NCI-H2227 (cell line): ENCODE measurements at regions not wholly inside any gene's neighbourhood (a gene's known extent, or its start where the extent isn't known, plus 50 kb on each side); places are given as distances from the start of the nearest gene placed in this dataset.

ENCODE experiments used
- DNase-seq: peaks from one replicate; lab custom pipeline; 2025; ENCODE audit not compliant: unreplicated experiment; lab: John Stamatoyannopoulos, UW

DNA sequence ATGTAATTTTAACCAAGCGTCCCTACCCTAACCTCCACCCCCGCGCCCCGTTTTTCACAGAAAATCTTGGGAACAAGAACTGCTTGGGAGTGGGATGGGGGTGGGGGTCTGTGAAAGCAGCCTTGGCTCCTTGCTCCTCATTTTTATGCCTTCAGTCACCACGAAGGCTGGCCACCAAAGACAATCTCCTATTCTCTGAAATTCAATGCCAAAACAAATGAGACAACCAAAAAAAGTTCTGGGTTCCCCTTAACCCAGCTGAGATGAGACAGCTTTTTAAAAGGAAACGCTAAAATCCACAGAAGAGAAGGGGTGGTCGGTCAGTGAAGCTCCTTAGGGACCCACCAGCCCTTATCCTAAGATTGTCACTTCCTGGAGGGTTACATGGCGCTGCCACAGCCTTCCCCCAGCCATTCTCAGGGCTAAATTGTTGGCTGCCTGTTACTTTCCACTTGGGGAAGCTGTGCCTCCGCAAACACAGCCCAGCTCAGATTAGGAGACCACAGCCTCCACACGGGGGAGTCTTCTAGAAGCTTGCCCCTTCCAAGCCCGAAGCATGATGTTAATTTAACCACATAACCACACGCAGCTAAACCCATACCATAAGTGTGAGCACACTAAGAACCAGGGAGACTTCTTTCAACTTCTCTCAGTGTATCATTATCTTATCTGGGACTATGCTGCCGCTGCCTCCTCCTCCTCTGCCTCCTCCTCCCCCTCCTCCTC is 136.3 kb downstream of the FOXD1 start:
- no peak for DNase-seq

DNA sequence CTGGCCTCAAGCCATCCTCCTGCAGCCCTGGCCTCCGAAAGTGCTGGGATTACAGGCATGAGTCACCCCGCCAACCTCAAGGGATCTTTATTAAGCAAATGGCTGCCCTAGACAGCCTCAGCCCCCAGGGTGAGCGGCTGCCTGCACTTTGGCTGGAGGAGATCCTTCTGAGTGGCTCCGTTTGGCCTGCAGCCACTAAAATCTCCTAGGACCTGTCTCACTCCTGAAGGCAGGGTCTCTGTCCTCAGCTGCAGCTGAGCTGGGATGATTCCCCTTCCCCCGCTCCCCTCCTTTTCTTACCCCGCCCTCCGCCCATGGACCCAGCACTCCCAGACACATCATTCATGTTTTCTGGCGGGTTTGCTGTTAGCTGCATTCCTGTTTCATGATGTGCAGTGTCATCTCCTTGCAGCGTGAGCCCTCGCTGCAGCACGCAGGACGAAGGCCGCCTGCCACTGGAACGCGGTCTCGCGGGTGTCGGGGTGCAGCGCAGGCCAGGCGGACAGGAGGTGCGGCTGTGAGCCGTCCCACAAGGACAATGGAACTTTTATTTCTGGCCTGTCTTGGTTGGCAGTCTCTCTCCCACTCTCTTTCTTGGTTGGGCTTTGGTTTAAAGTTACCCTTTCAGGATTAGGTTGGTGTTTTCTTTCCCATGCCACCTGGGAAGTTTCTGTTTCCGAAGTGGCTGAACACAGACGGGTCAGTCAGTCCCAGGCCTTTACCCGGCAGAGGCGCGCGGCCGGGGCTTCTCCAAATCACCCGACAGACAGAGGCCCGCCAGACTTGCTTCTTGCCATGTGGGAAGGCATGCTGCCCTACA is 137.1 kb downstream of the FOXD1 start:
- DNase-seq = no peak

DNA sequence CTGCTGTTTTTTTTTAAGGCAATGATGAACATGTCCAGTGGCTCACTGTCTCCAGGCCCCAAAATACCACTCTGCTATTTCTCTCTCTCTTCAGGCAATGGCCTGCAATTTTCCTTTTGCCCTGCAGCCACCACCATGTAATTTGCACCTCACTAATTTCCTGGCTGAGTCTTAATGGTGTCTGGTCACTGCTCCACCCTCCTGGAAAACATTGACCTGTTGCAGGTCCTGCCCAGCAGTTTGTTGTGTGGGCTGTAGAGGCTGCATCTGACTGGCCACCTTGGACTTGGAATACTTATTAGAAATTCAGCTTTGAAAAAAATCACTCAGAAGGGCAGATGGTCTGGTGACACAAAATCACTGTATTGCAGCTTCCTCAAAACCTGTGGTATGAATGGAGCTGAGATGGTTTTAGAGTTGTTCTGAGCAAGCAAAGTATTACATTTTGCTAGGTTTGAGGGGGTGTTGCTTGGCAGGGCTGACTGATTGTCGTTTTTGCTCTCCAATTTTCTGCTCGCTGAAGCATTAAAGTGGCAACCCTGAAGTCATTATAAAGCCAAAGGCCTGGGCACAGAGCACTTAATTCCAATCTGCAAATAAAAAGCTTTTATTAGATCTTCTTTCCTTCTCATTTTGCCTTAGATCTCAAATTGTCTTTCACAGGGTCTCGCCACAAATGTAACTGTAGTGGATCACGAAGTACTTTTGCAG is 134.8 kb downstream of the TMEM174 start:
- DNase-seq = no peak

DNA sequence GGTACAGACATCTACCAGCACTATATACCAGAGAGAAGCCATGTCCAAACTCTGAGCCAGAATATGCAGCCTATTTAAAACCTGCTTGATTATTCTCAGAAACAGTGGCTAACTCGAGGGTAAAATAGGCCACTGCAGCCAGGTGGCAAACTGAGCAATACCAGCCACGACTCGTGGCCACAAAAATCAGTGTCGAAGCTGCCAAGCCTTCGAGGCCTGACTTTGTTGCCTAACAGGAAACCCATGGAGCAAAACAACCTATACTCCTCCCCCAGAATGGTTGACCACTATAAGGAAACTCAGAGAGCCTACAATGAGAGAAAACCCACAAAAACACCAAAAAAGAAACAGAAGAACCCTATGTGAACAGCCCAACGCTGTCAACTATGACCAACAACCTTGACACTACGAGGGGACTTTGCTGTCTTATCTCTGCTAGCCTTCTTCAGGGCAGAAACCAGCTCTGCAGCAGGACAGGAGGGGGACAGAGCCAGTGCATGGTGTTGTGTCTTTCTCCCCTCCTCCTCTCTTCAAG is 133.8 kb downstream of the TMEM174 start:
- DNase-seq = no peak

DNA sequence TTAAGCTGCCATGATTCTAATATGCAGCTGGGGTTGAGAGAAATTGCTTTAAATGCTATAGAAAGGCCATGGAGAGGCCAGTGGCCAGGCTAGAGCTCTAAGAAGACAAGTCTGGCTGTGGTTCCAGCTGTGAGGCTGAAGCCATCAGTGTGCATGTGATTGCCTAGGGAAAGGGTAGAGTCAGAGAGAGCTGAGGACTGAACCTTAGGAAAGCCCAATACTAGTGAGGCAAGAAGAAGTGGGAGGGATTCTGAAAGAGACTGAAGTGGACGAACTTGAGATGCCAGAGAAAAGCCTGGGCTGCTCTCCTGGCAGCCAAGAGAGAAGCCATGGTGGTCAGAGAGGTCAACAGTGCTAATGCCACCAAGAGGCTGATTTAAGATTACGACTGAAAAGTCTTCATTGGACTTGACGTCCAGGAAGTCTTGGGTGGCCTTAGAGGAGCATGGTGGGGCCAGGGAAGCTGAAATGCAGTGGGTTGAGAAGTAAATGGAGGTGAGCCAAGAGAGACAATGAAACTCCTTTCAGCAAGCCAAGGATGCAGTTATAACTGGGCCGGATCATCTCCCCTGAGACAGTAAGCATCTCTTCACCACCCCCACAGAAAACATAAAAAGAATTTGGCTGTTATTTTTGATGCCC is 133.2 kb downstream of the TMEM174 start:
- DNase-seq = no peak

DNA sequence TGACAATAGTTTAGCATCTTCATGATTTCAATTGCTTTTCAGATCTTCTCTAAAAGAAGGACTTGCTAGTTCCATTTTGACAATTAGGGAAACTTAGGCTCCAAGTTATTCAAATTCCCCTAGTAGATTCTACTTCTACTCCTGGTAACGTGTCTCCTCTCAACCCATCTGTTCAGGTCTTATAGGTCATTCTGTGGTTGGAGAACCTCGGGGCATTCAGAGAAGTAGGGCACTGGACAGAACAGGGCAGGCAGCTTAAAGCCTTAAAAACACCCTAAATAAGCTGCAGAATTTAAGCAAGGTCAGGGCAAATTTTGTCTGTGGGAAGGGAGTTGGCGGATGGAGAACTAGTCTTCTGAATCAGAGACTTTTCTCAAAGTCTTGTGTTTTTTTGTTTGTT is 132.4 kb downstream of the TMEM174 start:
- no peak for DNase-seq

DNA sequence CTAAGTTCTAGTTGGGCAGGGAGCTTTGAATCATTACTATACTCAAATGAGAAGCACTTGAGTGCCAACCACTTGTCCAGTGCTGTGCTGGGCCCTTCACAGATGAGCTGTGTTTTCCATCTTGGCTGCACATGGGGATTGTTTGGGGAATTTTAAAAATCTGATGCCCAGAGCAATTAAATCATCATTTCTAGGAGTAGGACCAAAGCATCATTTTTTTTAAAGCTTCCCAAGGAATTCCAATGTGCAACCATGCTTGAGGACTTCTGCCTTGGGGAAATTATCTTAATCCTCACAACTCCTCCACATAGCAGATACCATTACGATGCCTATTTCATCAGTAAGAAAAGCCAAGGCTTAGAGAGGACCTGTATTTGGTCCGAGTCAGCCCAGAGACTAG is 131.4 kb downstream of the TMEM174 start:
- no peak for DNase-seq

DNA sequence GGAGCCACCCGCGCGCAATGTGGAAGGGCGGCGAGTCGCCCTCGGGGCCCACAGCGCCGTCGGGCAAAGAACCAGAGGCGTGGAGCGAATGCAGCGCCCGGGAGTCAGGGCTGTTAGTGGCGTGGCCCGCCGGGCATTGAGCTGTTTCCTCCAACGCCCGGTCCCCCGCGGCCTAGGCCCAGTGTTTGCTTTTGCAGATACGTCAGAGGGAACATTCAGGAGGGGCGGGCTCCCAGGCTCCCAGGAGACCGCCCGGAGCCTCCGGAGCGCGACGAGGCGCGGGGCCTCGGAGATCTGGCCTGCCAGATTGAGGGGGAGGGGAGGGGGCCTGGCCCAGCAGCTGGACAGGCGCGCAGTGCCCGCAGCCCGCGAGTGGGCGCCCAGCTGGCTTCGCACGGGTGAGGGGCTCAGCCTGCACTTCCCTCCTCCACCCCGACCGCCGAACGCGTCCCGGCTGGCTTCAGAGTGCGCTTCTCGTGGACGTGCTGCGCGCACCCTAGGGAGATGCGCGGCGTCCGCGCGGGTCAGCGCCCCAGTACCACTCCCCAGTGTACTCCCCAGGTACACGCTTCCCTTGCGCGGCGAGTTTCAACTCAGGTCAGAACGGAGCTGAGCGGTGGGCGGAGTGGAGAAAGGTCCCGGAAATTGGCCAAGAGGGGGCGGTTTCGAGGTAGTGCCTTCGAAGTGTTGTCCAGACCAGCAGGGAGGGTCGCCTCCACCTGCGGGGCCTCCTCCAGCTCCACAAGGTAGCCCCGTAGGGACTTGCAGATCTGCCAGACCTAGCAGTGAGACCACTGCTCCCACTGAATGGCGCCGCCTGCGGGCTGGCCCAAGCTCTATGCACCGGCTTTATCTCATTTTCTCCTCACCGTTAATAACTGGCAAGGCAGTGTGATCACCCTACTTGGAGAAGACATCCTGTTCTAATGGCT is 130.4 kb downstream of the TMEM174 start:
- no peak for DNase-seq

DNA sequence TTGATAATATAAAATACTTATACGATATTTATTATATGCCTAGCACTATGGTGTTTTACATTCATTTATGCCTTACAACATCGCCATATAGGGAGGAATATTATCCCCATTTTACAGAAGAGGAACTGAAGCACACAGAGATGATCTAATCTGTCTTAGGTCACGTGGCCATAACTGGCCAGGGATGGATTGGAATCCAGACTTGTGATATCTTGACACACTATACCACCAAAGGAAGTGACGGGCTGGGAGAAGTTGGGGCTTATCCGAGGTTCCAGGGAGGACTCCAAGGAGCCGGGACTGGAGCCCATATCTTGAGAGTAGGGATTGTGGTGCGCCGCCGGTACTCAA is 129.8 kb downstream of the TMEM174 start:
- no peak for DNase-seq

DNA sequence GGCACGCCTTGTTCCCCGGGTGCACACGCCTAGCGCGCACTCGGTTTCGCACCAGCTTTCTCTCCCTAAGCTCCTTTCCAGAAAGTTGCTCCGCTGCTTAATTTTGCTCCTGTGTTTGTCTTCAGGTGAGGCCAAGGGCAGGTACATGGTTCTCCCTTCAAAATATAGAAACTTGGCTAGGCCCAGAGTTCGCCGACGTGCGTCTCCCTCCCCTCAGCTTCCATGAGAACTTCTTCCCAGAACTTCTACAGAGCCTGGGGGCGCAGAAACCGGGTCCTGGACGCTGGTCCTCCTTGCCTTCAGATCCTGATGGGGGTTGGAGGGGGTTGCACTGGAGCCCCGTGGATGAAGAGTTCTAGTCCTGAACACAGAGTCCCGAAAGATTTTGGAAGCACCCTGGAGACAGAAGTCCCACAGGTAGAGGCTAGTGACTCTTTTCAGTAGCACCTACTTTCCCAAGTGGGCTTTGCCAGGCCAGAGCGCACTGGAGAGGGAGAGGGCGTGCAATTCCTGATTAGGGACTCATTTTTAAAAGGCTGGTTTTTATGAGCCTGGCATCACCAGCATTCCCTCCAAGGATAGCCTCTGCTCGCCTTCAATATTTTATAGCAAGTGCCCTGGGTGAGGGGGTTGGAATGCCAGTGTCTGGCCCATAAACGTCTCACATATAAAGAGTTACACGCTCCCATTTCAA is 128.4 kb downstream of the TMEM174 start:
- no peak for DNase-seq

DNA sequence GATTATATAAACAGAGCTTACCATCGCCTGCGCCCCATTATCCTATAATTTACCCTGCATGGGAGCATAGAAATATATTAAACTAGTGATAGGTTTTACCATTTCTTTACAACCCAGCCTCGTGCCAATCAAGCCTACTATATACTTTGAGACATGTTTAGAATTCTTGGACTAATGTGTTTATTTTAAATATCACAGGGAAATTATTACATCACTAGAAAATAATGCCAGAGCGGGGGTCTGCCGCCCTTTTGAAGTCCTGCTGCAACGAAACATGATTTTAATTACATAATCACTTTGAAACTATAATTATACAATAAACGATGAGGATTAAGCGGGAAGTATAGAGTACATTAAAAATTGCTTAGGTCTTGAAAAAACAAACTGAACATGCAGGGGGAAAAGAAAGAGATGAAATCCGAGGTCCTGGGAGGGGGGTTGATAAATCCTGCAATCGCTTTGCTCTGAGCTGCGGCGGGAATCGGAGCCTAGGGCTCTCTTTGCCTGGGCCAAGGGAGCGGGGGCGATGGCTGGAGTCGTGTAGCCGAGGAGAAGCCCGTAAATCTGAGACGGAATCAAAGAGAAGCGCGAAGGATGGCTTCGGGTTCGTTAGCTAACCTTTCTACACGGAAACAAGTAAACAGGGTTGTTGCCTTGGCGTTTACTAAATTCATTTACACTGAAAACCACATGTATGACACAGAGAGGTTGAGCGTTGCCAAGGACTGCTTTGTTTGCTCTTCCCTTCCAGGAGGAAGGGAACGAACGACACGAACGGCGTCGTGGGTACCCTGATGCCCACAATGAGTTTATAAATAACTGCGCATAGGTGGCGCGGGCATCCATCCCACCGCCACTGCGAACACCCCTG is 127.6 kb downstream of the TMEM174 start:
- DNase-seq = no peak

DNA sequence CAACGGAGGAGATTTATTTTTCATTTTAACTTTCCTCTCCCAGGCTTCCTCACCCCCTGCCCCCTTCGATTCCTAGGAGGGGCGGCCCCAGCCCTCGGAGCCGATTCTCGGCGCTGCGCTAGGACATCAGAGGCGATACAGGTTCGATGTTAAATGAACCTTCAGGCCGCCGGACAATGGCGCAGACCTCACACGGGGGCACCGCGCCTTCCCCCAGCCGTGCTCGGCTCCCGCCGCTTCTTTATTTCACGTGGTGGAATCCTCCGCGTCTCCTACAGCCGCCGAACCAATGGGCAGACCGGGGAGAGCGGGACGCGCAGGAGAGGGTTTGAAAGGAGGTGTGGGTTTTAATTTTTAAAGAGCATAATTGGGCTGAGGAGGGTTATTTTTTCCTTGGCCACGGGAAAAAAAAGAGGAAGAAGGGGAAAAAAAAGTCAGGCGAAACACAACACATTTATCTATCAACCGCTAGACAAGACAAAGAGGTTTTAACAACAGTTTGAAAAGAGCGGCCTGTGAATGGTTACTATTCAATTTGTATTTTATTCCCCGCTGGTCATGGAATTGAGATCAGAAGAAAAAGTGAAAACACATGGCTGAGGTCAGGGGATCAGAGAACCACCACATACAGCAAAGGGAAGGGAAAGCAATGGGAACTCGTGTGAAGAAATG is 126.8 kb downstream of the TMEM174 start:
- DNase-seq = no peak

DNA sequence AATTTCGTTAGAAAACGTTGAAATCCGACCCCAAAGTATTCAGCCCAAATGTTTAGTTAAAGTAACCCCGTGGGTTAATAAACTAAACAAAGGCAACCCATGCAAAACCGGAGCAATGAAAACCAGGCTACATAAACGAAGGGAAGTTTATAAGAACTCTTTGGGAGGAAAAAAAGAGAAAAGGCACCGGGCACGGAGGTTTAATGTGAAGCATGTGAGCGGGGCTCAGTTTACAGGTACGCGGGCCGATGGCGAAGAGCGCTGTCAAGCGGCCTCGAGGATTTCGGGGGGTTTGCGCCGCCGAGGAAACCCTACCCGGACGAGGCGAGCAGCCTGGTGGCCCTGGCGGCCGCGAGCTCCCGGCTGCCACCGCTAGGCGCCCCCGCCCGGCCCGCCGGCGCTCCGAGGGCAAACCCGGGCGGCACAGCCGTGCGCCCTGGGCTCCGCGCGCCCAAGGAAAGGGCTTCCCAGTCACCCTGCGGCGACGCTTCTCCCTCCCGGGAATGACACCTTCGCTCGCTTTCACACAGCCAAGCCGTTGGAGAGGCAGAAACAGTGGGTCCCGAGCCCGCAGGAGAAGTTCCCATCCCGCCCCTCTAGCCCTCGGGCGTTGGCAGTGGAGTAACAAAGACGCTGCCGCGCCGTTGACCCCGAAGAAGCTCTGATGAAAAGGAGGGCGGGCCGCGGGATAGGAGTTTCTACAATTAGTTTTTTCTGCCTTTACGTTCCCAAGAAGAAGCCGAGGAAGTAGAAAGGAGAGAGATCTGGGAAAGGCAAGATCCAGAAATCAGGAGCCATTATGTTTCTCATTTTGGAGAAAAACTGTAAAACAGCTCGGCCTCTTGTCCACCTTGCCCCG is 126.0 kb downstream of the TMEM174 start:
- no peak for DNase-seq

DNA sequence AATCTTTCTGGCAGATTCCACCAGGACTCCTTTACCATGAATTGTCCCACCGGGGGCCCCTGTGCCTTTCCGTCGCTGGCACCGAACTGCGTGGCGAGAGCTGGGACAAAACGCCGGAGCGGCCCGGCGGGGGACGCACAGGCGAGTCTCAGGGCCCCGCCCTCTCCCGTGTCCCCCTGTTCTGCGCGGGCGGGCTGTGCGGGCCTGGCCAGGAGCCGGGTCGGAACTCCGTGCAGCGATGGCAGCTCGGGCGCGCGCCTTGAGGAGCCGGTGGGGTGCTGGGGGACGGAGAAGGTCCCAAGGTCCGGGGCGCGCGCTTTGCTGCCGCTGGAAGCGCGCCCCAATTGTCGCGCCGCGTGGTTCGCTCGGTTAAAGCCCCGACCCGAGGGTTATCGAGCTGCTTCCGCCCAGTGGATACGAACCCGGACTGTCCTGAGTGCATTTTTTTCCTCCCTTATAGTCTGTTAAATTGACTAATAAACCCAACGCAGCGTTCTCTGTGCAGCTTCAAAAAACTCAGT is 125.3 kb downstream of the TMEM174 start:
- DNase-seq = no peak

DNA sequence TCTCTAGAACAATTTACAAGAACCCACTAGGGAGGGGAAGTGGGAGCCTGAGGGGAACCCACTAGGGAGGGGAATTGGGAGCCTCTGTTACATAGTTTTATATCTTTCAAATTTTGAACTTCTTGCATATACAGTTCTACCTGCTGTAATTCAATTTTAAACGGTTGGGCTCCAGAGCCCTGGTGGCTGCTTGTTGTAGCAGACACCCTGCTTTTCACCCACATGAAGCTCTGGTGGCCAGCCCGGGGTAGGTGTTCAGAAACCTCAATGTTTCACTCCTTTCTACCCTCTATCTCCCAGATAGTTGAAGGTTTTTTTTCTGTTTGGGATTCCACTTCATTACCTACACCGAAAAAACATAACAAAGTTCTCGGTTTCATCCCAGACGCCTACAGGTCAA is 124.4 kb downstream of the TMEM174 start:
- DNase-seq = no peak

DNA sequence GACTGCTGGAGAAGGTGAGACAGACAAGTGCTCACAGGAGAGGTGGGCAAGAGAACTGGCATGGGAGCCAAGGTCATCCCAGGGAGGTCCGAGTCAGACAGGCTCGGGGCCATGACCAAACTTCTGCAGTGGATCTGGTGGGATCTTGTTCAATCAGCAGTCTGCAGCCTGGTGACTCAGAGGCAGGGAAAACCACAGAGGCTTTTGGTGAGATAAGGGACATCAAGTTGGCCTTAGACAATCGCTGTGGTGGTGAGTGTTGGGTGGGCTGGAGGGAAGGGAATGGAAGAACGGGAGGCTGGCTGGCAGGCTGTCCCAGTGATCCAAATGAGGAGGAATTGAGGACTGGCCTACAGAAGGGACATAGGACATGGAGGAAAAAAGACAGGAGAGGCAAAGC is 123.8 kb downstream of the TMEM174 start:
- DNase-seq = no peak

DNA sequence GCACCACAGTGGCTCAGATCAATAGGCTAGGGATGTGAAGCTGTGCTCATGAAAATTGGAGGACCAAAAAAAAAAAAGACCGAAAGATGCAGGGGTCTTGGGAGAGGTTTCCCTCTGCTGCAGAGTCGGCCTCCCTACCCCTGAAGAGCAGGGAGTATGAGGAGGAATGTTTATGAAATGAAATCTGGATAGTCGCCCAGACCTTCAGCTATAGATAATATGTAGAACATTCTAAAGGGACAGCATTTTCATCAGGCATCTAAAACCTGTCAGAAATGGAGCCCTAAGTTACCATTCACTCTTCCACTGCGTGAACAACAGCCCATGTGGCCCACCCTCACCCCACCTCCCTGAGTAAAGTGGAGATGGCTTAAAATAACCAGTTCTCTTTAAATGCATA is 122.9 kb downstream of the TMEM174 start:
- DNase-seq = no peak
